Retinal pigment epithelial cell (primary cell): ENCODE measurements at regions not wholly inside any gene's neighbourhood (a gene's known extent, or its start where the extent isn't known, plus 50 kb on each side); places are given as distances from the start of the nearest gene placed in this dataset.

Experiments
- DNase-seq: peaks from one replicate; pipeline ENCODE4 v3.0.0-alpha.2; 2010; ENCODE audit warnings: low read depth
- H3K4me3 ChIP-seq: 2 replicates; pipeline ENCODE4 v1.5.1; 2011; ENCODE audit warnings: mild to moderate bottlenecking, low read length, control low read depth, moderate library complexity
- TF ChIP-seq, protein P1 (sequence below): conservative IDR thresholded peaks from 2 replicates; pipeline ENCODE4 v1.5.1; 2011; ENCODE audit warnings: low read depth, low read length, control low read depth, inconsistent platforms

DNA sequence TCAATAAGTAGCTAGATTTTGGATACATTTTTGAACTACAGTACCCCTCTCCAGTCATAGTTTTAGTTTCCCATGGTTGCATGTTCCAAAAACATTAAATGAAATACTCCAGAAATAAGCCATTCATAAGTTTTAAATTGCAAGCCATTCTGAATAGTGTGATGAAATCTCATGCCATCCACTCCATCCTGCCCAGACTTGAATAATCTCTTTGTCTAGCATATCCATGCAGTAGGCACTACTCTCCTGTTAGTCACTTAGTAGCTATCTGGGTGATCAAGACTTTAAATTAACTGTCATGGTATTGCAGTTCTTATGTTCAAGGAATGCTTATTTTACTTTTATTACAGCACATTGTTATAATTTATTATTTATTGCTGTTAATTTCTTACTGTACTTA is 237.4 kb downstream of the SPANXN1 start:
- no peak overlapping the region for H3K4me3 ChIP-seq
- DNase-seq = no peak
- TF ChIP-seq, protein P1, sequence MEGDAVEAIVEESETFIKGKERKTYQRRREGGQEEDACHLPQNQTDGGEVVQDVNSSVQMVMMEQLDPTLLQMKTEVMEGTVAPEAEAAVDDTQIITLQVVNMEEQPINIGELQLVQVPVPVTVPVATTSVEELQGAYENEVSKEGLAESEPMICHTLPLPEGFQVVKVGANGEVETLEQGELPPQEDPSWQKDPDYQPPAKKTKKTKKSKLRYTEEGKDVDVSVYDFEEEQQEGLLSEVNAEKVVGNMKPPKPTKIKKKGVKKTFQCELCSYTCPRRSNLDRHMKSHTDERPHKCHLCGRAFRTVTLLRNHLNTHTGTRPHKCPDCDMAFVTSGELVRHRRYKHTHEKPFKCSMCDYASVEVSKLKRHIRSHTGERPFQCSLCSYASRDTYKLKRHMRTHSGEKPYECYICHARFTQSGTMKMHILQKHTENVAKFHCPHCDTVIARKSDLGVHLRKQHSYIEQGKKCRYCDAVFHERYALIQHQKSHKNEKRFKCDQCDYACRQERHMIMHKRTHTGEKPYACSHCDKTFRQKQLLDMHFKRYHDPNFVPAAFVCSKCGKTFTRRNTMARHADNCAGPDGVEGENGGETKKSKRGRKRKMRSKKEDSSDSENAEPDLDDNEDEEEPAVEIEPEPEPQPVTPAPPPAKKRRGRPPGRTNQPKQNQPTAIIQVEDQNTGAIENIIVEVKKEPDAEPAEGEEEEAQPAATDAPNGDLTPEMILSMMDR = no peak

DNA sequence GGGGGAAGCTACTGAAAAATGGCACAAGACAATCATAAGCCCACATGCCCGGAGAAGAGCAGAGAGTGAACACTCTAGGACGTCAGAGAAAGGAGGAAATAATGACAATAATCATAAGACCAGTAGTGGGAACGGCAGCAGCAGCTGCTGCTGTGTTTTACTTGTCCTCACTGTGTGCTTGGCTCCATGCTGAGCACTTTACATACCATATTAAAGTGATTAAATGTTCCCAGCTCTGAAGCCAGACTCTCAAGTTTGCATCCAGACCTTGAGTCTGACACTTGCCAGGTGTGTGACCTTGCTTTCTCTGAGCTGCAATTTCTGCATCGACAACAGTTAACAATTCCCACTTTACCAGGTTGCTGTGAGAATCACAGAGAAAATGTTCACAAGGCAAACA is 255.4 kb downstream of the SPANXN1 start:
- DNase-seq = no peak
- TF ChIP-seq, protein P1 = no peak
- no peak overlapping the region for H3K4me3 ChIP-seq

DNA sequence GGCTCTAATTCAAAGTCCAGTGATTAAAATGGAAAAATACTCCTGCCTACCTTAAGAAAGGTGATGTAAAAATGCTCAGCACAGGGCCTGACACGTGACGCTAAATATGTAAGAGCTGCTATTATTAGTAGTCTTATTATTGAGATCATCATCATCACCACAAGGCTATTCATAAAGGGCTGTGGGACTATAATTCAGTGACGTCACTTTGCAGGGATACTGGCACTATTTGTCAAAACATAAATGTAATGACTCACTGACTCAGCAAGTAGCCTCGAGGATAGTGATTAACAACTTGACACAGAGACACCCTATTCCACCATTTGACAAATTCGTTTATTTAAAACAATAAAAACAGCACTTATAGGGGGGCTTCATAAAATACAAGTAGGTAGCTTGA is 258.9 kb downstream of the SPANXN1 start:
- TF ChIP-seq, protein P1 = no peak
- no peak for DNase-seq
- no peak overlapping the region for H3K4me3 ChIP-seq

DNA sequence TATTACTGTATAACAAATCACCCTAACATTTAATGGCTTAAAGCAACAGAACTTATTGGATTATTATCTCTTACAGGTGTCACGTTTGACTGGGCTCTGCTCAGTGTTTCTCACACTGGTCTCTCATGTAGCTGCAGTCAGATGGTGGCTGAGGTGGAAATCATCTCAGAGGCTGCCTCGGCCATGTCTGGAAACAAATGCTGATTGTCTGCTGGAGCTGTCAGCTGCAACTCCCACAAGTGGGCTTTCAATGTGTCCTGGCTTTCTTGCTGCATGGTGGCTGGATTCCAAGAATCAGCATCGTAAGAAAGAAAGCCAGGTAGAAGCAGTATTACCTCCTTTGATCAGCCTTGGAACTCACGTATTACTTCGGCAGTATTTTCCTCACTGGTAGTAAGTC is 277.6 kb downstream of the SPANXN1 start:
- DNase-seq = no peak
- TF ChIP-seq, protein P1 = no peak
- H3K4me3 ChIP-seq = no peak overlapping the region

DNA sequence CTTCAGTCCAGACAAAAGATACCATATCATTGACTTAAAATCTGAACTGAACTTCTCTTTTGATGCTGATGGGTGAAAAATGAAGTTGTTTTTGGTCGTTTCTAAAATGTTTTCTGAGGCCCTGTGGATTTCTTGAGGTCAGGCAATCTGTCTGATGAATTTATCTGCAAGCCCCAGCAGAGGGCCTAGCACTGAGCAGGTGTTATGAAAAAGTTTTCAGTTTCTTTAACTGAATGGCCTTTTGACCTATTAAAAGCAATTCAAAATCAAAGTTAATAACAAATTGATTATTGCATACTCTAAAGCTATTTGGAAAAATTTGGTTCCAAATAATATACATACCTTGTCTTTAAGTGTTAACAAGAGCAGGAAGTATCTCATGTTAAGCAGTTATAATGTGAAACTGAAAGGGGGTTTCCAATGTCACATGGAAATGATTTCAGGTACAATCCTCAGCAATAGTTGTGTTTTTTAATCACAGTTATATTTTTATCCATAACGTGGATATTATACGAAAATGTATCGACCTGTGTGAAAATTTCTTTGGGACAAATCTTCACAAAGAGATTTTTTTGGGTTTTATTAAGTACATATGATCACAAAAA is 285.0 kb downstream of the SPANXN1 start:
- no peak overlapping the region for H3K4me3 ChIP-seq
- TF ChIP-seq, protein P1 = no peak
- DNase-seq = no peak

DNA sequence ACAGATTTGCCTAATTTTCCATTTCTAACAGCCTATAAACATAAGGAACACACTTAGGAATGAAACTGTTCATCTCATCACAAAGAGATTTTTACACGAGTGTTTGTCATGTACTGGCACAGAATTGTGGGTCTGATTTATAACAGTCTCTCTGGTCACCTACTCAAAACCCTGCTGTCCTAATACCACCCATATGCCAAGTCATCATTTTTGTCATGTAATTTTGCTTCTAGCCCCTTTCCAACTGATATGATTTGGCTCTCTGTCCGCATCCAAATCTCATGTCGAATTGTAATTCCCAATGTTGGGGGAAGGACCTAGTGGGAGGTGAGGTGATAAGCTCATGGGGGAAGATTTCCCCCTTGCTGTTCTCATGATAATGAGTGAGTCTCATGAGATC is 284.1 kb upstream of the SLITRK2 start:
- TF ChIP-seq, protein P1 = no peak
- DNase-seq = no peak
- H3K4me3 ChIP-seq = no peak overlapping the region

DNA sequence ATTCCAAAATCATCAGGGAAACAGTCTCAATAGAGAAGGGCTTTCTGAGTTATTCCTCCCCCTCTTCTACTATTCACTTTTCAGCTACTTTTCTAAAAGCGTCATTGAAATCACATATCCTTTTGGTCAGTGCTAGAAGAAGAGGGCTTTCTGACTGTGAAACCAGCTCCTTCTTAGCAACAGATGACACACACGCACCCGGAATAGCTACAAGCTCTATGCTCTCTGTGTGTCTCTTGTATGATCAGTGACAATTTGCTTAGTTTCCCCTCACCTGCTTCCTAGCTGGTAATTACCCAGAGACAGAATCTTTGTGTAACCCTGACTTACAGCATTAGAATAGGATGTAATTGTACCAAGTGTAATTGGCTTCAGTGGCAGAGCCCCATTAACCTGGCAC is 268.1 kb upstream of the SLITRK2 start:
- H3K4me3 ChIP-seq = no peak overlapping the region
- TF ChIP-seq, protein P1 = no peak
- no peak for DNase-seq
